Kasumi-1 (cell line): ENCODE measurements at regions not wholly inside any gene's neighbourhood (a gene's known extent, or its start where the extent isn't known, plus 50 kb on each side); places are given as distances from the start of the nearest gene placed in this dataset.
"Not testable (repeated sequence)": the region's sequence is repeated elsewhere in the genome, so short reads cannot be mapped to it uniquely, and the experiment has no call there.

ENCODE experiments used
- DNase-seq, 2 experiments: peaks; one replicate each; lab custom pipeline; 2025; lab: John Stamatoyannopoulos, UW

DNA sequence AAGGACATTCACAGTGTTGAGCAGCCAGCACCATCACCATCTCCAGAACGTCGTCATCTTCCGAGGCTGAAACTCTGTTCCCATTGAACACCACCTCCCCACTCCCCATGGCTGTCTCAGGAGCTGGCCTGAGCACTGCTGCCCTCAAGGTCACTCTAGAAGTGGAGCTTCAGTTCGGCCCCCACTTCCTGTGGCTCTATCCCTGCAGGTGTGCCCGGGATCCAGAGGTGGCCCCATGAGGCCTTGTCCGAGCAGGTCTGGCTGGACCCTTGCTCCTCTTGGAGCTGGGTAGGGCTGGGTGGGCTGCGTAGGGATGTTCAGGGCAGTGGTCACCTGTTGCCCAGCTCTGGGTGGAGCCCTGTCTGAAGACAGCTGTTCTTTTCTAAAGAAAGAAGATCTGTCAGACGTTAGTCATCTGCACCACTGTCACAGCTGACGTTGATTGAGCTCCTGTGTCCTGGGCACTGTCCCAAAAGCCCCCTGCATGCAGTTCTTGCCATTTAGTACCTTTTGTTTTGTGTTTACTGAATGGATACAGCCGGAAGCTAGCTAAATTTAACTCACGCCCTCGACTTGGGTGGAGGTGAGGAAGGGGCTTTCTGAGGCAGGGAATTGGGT is 75.5 kb upstream of the CLDN5 start:
- no peak for DNase-seq

GRCh38 chr22:19603346-19603745 is 79.1 kb upstream of the CLDN5 start:
- not testable (repeated sequence) for DNase-seq

DNA sequence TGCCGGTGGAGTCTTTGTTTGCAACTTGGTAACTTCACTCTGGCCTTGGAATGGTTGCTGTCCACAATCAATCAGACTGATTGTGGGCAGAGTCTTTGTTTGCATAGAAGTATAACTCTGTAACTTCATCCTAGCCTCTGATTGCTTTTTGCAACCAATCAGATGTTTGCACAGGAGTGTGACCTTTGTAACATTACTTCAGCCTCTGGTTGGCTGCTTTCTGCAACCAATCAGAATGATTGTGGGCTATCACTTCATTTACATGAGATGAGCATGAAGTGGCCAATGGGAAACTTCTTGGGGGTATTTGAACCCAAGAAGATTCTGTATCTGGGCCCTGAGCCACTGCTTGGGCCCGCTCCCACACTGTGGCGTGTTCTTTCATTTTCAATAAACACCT is 79.6 kb upstream of the CLDN5 start:
- no peak for DNase-seq

- DNase-seq, result no peak
These were observed 80.6 kb upstream of the CLDN5 start for GRCh38 chr22:19604711-19605268.

- DNase-seq, result no peak
These were observed 81.5 kb upstream of the CLDN5 start for GRCh38 chr22:19605508-19606331.

- no peak for DNase-seq
These were observed 82.4 kb upstream of the CLDN5 start for GRCh38 chr22:19606332-19607191.

DNA sequence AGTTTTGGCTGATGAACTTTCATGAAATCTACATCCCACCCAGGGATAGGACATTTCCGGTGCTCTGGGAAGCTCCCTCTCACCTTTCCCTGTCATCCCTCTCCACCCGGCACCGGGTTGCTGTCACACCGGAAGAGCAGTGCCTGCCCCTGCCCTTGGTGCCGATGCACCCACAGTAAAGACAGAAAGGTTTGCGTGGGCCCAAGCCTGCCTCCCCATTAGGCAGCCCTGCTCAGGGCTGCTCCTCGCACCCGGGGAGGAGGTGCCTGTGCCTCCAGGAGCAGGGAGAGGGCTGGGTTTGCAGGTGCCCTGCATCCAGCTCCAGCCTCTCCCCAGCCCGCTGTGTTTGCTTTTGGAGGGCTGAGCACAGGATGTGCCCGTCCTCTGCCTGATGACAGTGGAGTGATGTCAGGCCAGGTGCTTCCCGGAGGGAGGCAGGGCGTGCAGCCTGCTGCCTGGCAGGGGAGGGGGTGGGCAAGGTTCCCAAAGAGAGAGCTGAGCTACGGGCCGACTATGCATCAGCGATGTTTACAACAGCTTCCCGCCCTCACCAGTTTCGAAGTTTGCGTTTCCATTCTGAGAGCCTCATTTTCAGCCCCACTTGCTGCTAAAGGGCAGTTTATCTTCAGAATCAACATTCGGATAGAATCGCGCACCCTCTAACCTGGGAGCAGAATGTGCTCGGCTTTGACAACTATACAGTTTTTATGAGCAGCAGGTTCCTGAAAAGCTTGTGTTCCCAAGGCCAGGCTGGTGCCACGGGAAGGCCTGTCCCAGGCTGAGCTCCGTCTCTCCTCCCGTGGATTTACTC is 83.2 kb upstream of the CLDN5 start:
- DNase-seq, result no peak

- no peak for DNase-seq
These were observed 83.9 kb upstream of the CLDN5 start for GRCh38 chr22:19608003-19608690.

DNA sequence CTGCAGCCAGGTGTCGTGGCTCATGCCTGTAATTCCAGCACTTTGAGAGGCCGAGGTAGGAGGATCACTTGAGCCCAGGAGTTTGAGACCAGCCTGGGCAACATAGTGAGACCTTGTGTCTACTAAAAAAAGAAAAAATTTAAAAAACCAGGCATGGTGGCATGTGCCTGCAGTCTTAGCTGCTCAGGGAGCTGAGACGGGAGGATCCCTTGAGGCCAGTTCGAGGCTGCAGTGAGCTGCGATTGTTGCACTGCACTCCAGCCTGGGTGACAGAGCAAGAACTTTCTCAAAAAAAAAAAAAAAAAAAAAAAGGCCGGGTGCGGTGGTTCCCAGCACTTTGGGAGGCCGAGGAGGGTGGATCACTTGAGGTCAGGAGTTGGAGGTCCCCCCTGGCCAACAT is 85.5 kb upstream of the CLDN5 start:
- not testable (repeated sequence) for DNase-seq

GRCh38 chr22:19610518-19611253 is 86.5 kb upstream of the CLDN5 start:
- DNase-seq, result no peak

- no peak for DNase-seq
These were observed 87.4 kb upstream of the CLDN5 start for GRCh38 chr22:19611590-19611989.

- peak; percentile 61 to 74 for DNase-seq
These were observed 88.8 kb upstream of the CLDN5 start for GRCh38 chr22:19612866-19613572.

DNA sequence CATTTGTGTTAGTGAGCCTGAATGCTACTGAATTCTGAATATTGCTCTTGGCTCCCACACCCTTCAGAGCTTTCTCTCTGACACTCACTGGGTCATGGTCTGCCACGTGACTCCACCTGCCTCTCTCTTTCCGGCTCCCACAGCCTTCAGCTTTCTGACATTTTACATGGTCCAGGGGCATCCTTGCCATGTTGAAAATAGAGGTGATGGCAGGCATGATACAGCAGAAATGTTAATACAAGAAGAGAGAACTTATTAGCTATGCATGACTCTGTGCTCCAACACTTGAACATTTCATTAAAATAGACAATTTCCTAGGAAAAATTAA is 90.3 kb upstream of the CLDN5 start:
- no peak for DNase-seq

DNA sequence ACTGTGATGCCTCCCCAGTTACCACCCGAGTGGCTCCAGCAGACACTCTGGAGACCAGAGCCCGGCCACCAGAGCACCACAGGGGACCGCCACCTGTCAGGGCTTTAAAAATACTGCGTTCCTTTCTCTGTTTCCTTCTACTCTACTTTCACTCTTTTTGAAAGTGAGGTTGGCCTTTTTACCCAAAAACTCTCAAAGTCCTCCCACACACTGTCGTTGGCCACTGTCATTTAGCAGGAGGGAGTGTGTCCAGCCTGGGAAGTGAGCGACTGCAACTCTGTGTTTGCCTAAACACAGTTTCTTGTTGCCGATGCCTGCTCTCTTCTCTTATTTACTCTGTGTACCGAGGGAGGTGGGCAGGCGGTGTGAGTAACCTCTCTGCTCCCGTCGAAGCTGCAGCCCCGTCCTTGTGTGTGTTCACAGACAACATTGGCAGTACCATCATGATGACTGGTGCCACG is 90.8 kb upstream of the CLDN5 start:
- DNase-seq, result no peak

DNA sequence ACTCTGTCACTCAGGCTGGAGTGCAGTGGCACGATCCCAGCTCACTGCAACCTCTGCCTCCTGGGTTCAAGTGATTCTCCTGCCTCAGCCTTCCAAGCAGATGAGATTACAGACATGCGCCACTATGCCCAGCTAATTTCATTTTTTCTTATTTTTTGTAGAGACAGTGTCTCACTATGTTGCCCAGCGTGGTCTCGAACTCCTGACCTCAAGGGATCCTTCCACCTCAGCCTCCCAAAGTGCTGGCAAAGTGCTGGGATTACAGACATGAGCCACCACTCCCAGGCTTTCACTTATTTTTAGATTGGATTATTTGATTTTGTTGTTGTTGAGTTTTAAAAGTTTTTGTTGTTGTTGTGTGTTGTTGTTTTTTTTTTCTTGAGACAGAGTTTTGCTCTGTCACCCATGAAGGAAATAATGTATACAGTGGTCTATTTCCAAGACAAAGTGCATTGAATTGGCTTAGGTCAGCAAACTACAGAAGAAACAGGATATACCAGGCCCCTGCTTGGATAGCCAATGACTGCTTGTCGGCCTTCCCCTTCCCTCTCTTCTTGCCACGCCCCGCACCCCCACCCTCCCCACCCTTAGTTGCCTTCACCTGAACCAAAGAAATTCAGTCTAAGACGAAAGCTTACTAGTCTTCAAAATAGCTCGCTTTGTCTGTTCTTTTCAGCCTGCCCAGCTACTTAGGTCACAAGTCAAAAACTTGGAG is 91.8 kb upstream of the CLDN5 start:
- DNase-seq, result no peak

DNA sequence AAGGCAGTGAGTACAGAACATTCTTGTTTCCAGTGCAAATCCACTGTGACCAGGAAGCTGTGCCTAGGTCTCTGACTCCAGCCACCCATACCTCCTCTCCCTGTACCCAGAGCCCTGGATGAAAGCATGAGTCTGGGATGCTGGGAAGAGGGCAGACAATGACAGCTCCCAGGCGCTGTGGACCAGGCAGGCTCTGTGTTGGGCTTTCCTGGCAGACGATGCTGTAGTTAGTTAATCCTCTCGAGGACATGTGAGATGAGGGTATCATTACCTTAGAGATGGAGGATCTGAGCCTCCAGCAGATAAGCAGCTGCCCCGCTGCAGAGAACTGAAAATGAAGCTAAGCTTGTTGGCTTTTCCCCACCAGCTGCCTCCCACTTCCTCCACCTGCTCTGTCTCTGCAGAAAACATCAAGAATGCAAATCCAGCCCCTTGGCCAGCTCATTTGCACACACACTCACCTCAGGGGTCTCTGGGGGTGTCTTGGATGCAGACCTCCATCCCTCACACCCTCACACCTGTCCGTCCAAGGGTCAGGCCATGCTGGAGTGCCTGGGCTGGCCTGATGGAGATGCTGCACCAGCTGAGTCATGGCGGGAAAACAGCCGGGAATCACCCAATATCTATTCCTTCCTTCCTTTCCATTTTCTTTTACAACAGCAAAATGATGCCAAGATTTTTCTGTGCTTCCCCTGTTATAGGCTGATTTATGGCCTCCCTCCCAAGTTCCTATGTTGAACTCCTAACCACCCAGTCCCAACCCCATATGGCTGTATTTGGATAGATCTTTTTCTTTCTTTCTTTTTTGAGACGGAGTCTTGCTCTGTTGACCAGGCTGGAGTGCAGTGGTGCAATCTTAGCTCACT is 94.9 kb upstream of the SEPTIN5 start:
- no peak for DNase-seq

DNA sequence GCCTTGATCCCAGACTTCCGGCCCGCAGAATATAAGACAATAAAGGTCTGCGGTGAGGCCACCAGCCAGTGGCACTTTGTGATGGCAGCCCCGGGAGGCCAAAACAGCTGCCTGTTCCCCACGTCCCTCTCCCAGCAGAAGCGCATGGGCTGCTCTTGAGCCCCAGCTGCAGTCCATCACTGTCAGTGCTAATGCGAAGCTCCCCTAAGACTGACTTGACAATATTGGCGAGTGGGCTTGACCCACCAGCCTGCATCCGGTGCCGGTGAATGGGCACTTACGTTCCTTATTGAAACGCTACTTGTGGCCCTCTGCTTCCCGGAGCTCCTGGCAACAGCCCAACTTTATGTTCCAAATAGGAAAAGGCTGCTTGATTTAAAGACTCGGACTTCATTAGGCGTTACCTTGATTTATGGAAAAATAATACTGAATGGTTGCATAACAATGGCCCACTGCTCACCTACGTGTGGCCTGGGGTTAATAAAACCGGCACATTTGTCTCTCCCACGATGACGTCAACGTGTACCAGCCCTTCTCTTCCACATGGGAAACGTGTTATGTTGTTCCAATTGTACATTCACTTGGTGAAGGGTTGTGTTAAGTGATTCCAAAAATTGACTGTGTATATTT is 93.4 kb upstream of the SEPTIN5 start:
- no peak for DNase-seq
